GM21619 (cell line): ENCODE measurements at regions not wholly inside any gene's neighbourhood (a gene's known extent, or its start where the extent isn't known, plus 50 kb on each side); places are given as distances from the start of the nearest gene placed in this dataset.

Experiments
- ATAC-seq: cut with Tn5 transposase; IDR thresholded peaks from one replicate; pipeline ENCODE4 v1.9.1; 2021; ENCODE audit not compliant: unreplicated experiment

GRCh38 chr12:108066583-108067577 is 62.2 kb upstream of the WSCD2 start:
- no peak for ATAC-seq

GRCh38 chr12:108069651-108070165 is 59.4 kb upstream of the WSCD2 start:
- no peak for ATAC-seq

- no peak for ATAC-seq
Measured at GRCh38 chr12:108075561-108075960, 53.5 kb upstream of the WSCD2 start.

GRCh38 chr12:108076556-108076955 is 52.5 kb upstream of the WSCD2 start:
- ATAC-seq = no peak

GRCh38 chr12:108078428-108078827 is 50.7 kb upstream of the WSCD2 start:
- ATAC-seq = no peak
